ENCODE measurements at regions not wholly inside any gene's neighbourhood (a gene's known extent, or its start where the extent isn't known, plus 50 kb on each side); places are given as distances from the start of the nearest gene placed in this dataset.
"Not testable (repeated sequence)": the region's sequence is repeated elsewhere in the genome, so short reads cannot be mapped to it uniquely, and the experiment has no call there.

DNA sequence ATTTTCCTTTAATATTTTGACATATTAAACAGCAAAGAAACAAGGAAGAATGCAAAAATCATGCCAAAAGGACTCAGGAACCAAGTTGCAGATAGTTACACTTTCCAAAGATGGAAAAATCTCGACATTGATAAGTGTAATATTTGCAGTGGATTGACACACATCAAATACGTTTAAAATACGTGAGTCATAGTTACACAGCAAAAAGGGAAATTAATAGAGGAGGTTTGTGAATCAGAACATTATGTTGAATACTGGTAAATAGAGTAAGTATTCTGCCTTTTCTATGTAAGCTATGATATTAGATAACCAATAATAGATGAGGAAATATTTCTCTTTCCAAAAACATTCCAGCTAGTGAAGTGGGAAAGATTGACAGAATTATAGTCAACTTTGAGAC lies 1761.3 kb upstream of the IGFBP7 start:
- Histone ChIP-seq H3K4me3 (ENCODE audit: insufficient read depth, low read depth, low read length) (no peak overlapping the region), H3K36me3 (ENCODE audit: control insufficient read depth, insufficient read depth, low read length) (no peaks in the 10 kb centered on the region), H3K27me3 (ENCODE audit: control insufficient read depth, insufficient read depth, low read length, poor library complexity, severe bottlenecking) (no peaks in the 10 kb centered on the region), H3K4me1 (ENCODE audit: control insufficient read depth, insufficient read depth, low read length) (no peaks in the 10 kb centered on the region), H3K27ac (ENCODE audit: insufficient read depth, low read depth, low read length, poor library complexity, severe bottlenecking) (no peak overlapping the region), H3K9me3 (ENCODE audit: control insufficient read depth, low read length) (no peaks in the 10 kb centered on the region)
- whole genome bisulfite sequencing, 2 experiments = 96% methylated on average over 3 of the region's 3 CpGs

DNA sequence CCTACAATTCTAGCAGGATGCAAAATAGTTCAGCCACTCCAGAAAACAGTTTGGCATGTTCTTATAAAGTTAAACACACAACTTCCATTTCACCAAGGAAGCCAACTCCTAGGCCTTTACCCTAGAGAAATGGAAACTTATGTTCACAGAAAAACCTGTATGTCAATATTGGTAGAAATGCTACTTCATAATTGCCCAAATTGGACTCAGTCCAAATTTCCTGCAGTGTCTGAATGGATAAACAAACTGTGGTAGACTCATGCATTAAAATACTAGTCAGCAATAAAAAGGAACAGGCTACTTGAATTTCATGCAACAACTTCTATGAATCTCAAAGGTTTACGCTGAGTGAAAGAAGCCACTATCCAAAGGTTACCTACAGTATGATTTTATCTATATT lies 1738.8 kb upstream of the IGFBP7 start:
- no peaks in the 10 kb centered on the region for H3K36me3 ChIP-seq (ENCODE audit: control insufficient read depth, insufficient read depth, low read length)
- H3K27me3 ChIP-seq (ENCODE audit: control insufficient read depth, insufficient read depth, low read length, poor library complexity, severe bottlenecking) = no peaks in the 10 kb centered on the region
- H3K4me3 ChIP-seq (ENCODE audit: insufficient read depth, low read depth, low read length) = no peak overlapping the region
- H3K4me1 ChIP-seq (ENCODE audit: control insufficient read depth, insufficient read depth, low read length) = no peaks in the 10 kb centered on the region
- WGBS, 2 experiments = 90 to 100% methylated on average over 1 of the region's 1 CpG
- H3K9me3 ChIP-seq (ENCODE audit: control insufficient read depth, low read length) = no peaks in the 10 kb centered on the region
- H3K27ac ChIP-seq (ENCODE audit: insufficient read depth, low read depth, low read length, poor library complexity, severe bottlenecking) = no peak overlapping the region

DNA sequence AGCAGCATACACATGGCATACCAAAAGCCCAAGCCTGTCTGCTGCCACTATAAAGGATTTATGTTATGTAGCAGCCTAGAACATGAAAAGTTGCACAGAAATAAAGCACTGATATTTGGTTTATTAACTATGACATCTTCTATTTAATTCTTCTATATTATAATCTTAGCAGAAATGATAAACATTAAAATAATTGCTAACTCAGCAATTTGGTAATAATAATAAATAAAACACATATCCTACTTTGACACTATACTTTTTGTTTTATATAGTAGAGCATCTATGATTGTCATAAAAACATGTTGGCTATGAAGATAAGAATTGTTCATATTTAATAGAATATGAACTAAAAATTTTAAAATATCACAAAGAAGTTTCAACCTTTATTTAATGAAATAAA lies 1733.3 kb upstream of the IGFBP7 start:
- H3K9me3 ChIP-seq (ENCODE audit: control insufficient read depth, low read length) = no peaks in the 10 kb centered on the region
- no peak overlapping the region for H3K27ac ChIP-seq (ENCODE audit: insufficient read depth, low read depth, low read length, poor library complexity, severe bottlenecking)
- H3K4me3 ChIP-seq (ENCODE audit: insufficient read depth, low read depth, low read length) = no peak overlapping the region
- no peaks in the 10 kb centered on the region for H3K36me3 ChIP-seq (ENCODE audit: control insufficient read depth, insufficient read depth, low read length)
- no peaks in the 10 kb centered on the region for H3K27me3 ChIP-seq (ENCODE audit: control insufficient read depth, insufficient read depth, low read length, poor library complexity, severe bottlenecking)
- no peaks in the 10 kb centered on the region for H3K4me1 ChIP-seq (ENCODE audit: control insufficient read depth, insufficient read depth, low read length)

DNA sequence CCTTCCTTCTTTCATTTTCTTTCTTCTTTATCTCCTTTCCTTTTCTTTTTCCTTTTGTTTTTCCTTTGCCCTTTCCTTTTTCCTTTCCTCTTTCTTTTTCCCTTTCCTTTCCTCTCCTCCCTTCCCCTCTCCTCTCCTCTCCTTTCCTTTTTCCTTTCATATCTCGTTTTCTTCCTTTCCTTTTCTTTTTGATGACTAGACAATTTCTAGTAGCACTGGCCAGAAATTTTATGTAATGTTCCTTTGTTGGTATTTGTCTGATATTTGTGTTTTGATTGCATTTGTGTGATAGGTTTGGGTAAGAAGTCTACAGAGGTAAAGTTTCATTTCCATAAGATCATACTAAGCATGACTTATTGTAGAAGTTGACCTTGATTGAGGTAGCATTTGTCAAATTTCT lies 1722.9 kb upstream of the IGFBP7 start:
- Histone ChIP-seq H3K9me3 (ENCODE audit: control insufficient read depth, low read length) (no peaks in the 10 kb centered on the region), H3K27ac (ENCODE audit: insufficient read depth, low read depth, low read length, poor library complexity, severe bottlenecking) (no peak overlapping the region), H3K27me3 (ENCODE audit: control insufficient read depth, insufficient read depth, low read length, poor library complexity, severe bottlenecking) (no peaks in the 10 kb centered on the region), H3K4me3 (ENCODE audit: insufficient read depth, low read depth, low read length) (no peak overlapping the region), H3K4me1 (ENCODE audit: control insufficient read depth, insufficient read depth, low read length) (no peaks in the 10 kb centered on the region), H3K36me3 (ENCODE audit: control insufficient read depth, insufficient read depth, low read length) (no peaks in the 10 kb centered on the region)
- no CpG with 5 or more reads among the region's 1 CpG for WGBS, 2 experiments

DNA sequence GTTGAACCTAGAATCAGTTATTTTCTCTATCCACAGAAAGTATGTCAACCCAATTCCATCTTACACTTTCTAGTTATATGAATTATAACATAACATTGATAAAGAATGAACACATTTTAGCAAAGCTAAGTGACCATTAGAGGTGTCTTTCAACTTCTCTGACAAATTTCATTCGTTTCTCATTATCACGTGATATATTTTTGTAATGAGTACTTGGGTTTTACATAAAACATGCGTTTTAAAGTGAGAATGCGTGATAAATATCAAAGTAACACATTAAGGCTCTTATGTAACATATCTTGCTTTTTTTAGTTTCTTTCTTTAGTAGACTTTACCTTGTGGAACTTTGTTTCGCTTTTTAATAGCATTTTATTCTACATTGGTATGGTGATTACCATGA lies 1715.1 kb upstream of the IGFBP7 start:
- 97 to 100% methylated on average over 2 to 4 of the region's 5 CpGs for WGBS, 2 experiments
- no peaks in the 10 kb centered on the region for H3K27me3 ChIP-seq (ENCODE audit: control insufficient read depth, insufficient read depth, low read length, poor library complexity, severe bottlenecking)
- no peaks in the 10 kb centered on the region for H3K36me3 ChIP-seq (ENCODE audit: control insufficient read depth, insufficient read depth, low read length)
- H3K4me3 ChIP-seq (ENCODE audit: insufficient read depth, low read depth, low read length) = no peak overlapping the region
- no peaks in the 10 kb centered on the region for H3K4me1 ChIP-seq (ENCODE audit: control insufficient read depth, insufficient read depth, low read length)
- H3K9me3 ChIP-seq (ENCODE audit: control insufficient read depth, low read length) = no peaks in the 10 kb centered on the region
- H3K27ac ChIP-seq (ENCODE audit: insufficient read depth, low read depth, low read length, poor library complexity, severe bottlenecking) = no peak overlapping the region

DNA sequence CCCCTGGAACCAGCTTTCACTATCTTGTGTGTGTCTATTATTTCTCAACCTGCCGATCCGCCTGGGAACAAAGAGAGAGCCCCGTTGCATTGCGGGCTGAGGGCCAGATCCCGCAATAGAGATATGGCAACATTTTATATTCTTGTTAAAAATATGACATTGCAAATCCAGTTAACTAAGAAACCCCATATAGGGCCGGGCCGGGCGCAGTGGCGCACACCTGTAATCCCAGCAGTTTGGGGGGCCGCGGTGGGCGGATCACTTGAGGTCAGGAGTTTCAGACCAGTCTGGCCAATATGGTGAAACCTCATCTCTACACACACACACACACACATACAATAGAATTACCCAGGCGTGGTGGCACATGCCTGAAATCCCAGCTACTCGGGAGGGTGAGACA lies 1708.4 kb upstream of the IGFBP7 start:
- not testable (repeated sequence) for H3K4me1 ChIP-seq (ENCODE audit: control insufficient read depth, insufficient read depth, low read length); H3K27me3 ChIP-seq (ENCODE audit: control insufficient read depth, insufficient read depth, low read length, poor library complexity, severe bottlenecking); H3K4me3 ChIP-seq (ENCODE audit: insufficient read depth, low read depth, low read length); H3K36me3 ChIP-seq (ENCODE audit: control insufficient read depth, insufficient read depth, low read length); H3K27ac ChIP-seq (ENCODE audit: insufficient read depth, low read depth, low read length, poor library complexity, severe bottlenecking); H3K9me3 ChIP-seq (ENCODE audit: control insufficient read depth, low read length)
- WGBS, 2 experiments = 80 to 86% methylated on average over 13 to 14 of the region's 14 CpGs

DNA sequence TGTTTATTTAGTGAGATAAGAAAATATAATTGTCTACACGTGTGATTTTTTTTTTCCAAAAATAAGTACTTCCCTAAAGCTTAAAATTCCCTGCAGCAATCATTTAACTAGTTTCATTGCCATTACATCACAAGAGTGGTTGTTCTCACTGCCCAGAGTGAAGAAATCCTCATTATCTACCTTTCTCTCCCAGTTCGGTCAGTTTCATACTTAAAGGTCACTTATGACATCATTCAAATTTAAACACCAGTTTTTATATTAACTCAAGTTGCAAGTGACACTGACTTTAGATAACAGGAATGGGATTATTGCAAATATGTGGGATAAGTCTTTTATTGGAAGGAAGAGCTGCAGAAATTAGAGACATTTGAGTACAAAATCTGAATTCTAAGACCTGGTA lies 1699.8 kb upstream of the IGFBP7 start:
- H3K4me3 ChIP-seq (ENCODE audit: insufficient read depth, low read depth, low read length) = no peak overlapping the region
- no peak overlapping the region for H3K27ac ChIP-seq (ENCODE audit: insufficient read depth, low read depth, low read length, poor library complexity, severe bottlenecking)
- WGBS, 2 experiments = 84 to 94% methylated on average over 2 of the region's 2 CpGs
- no peaks in the 10 kb centered on the region for H3K4me1 ChIP-seq (ENCODE audit: control insufficient read depth, insufficient read depth, low read length)
- no peaks in the 10 kb centered on the region for H3K27me3 ChIP-seq (ENCODE audit: control insufficient read depth, insufficient read depth, low read length, poor library complexity, severe bottlenecking)
- no peaks in the 10 kb centered on the region for H3K9me3 ChIP-seq (ENCODE audit: control insufficient read depth, low read length)
- H3K36me3 ChIP-seq (ENCODE audit: control insufficient read depth, insufficient read depth, low read length) = no peaks in the 10 kb centered on the region

DNA sequence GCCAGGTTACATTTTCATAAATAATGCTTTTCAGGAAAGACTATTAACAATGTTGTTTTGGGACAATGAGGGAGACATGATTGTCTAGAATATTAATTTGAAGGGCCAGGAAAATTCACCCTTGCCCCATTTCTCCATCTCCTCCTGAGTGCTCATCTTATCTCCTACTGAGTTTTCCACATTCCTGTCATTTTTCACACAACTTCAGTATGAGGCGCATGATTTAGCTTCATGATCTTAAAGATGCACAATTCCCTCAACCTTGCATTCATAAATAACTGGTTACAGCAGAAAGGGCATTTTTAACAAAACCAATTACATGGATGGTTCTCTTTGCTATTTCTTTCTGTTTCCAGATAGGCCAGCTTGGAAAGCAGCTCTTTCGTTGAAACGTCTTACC lies 1699.2 kb upstream of the IGFBP7 start:
- Histone ChIP-seq H3K27me3 (ENCODE audit: control insufficient read depth, insufficient read depth, low read length, poor library complexity, severe bottlenecking) (no peaks in the 10 kb centered on the region), H3K27ac (ENCODE audit: insufficient read depth, low read depth, low read length, poor library complexity, severe bottlenecking) (no peak overlapping the region), H3K36me3 (ENCODE audit: control insufficient read depth, insufficient read depth, low read length) (no peaks in the 10 kb centered on the region), H3K4me3 (ENCODE audit: insufficient read depth, low read depth, low read length) (no peak overlapping the region), H3K9me3 (ENCODE audit: control insufficient read depth, low read length) (no peaks in the 10 kb centered on the region), H3K4me1 (ENCODE audit: control insufficient read depth, insufficient read depth, low read length) (no peaks in the 10 kb centered on the region)
- WGBS, 2 experiments = 89 to 91% methylated on average over 3 of the region's 3 CpGs

DNA sequence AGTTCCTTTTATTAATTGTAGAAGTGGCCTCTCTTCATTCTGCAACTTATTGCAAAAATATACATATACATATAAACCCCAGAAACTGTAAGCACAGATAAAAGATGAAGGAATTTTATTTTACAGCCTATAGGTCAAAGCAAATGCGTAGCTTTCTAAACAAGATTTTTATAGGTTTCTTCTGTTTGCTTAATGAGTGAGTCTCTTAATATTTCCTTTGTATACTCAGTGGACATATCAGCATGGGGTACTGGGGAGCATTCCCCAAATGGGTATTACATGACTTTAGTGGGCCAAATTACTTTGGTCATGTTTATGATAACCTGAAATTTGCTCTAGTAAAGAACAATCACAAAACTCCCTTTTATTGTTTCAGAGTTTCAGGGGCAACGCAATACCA lies 1698.6 kb upstream of the IGFBP7 start:
- 97 to 100% methylated on average over 2 of the region's 2 CpGs for WGBS, 2 experiments
- no peaks in the 10 kb centered on the region for H3K9me3 ChIP-seq (ENCODE audit: control insufficient read depth, low read length)
- H3K27ac ChIP-seq (ENCODE audit: insufficient read depth, low read depth, low read length, poor library complexity, severe bottlenecking) = no peak overlapping the region
- no peaks in the 10 kb centered on the region for H3K36me3 ChIP-seq (ENCODE audit: control insufficient read depth, insufficient read depth, low read length)
- no peaks in the 10 kb centered on the region for H3K4me1 ChIP-seq (ENCODE audit: control insufficient read depth, insufficient read depth, low read length)
- no peak overlapping the region for H3K4me3 ChIP-seq (ENCODE audit: insufficient read depth, low read depth, low read length)
- H3K27me3 ChIP-seq (ENCODE audit: control insufficient read depth, insufficient read depth, low read length, poor library complexity, severe bottlenecking) = no peaks in the 10 kb centered on the region

DNA sequence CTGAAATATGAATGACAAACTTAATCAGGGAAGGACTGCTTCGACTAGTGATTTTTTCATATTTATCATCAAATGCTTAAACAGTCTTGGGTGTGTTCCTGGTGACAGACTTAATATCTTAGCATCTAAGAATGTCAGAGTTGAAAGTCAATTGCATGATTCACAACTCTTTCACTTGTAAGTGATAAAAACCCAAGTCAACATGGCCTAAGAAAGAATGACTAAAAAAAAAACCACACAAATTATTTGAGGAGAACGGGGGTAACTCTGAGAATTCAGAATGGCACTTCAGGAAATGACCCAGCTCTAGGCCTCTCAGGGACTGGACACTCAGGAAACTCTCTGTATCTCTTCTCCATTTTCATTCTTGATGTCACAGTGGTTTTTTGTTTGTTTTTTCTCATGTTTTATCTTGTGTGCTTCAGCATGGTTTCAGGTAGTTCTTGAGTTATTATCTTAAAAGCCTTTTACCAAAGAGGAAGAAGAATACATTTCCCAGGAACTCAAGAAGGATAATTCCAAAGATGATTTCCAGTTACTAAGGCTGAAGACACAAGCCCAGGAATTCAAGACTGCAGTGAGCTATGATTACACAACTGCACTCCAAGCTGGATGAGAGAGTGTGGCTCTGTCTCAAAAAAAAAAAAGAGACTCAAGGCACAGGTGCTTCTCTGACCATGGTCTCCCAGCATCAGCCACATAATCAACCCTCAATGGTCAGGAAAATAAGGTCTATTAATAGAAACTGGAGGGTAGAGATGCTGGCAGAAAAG lies 1697.8 kb upstream of the IGFBP7 start:
- 83 to 84% methylated on average over 1 to 2 of the region's 2 CpGs for WGBS, 2 experiments
- no peak overlapping the region for H3K4me3 ChIP-seq (ENCODE audit: insufficient read depth, low read depth, low read length)
- no peaks in the 10 kb centered on the region for H3K4me1 ChIP-seq (ENCODE audit: control insufficient read depth, insufficient read depth, low read length)
- no peaks in the 10 kb centered on the region for H3K9me3 ChIP-seq (ENCODE audit: control insufficient read depth, low read length)
- no peaks in the 10 kb centered on the region for H3K36me3 ChIP-seq (ENCODE audit: control insufficient read depth, insufficient read depth, low read length)
- H3K27ac ChIP-seq (ENCODE audit: insufficient read depth, low read depth, low read length, poor library complexity, severe bottlenecking) = no peak overlapping the region
- H3K27me3 ChIP-seq (ENCODE audit: control insufficient read depth, insufficient read depth, low read length, poor library complexity, severe bottlenecking) = no peaks in the 10 kb centered on the region

DNA sequence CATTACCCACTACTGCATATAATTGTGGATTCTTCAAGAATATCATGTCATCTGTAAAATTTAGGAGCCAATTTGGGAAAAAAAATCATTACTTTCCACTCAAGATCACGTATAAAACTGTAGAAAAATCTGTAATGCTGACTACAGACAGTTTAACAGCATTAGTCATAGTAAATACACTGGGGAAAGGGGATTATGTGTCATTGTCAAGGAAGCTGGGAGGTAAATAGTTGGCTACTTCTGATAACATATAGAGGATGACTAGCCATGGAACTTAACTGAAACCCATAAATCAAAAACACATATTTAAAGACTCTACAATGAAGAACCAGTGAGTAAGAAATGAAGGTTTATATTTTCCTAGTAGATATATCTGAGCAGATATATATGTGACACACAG lies 1666.4 kb upstream of the IGFBP7 start:
- WGBS, 2 experiments = no CpG with 5 or more reads among the region's 1 CpG

More for the DNA sequence above, 1666.4 kb upstream of the IGFBP7 start:
- Histone ChIP-seq H3K4me1 (ENCODE audit: control insufficient read depth, insufficient read depth, low read length) (no peaks in the 10 kb centered on the region), H3K4me3 (ENCODE audit: insufficient read depth, low read depth, low read length) (no peak overlapping the region), H3K36me3 (ENCODE audit: control insufficient read depth, insufficient read depth, low read length) (no peaks in the 10 kb centered on the region), H3K27ac (ENCODE audit: insufficient read depth, low read depth, low read length, poor library complexity, severe bottlenecking) (no peak overlapping the region), H3K9me3 (ENCODE audit: control insufficient read depth, low read length) (no peaks in the 10 kb centered on the region), H3K27me3 (ENCODE audit: control insufficient read depth, insufficient read depth, low read length, poor library complexity, severe bottlenecking) (no peaks in the 10 kb centered on the region)

All from ectodermal cell (in vitro differentiated cells).